Mesenchymal stem cell (in vitro differentiated cells and primary cell): ENCODE measurements at regions not wholly inside any gene's neighbourhood (a gene's known extent, or its start where the extent isn't known, plus 50 kb on each side); places are given as distances from the start of the nearest gene placed in this dataset.
A peak's percentile ranks its signal among the peaks of the same experiment; 100 is the strongest.

Source experiments
- DNase-seq: peaks from one replicate; pipeline ENCODE4 v3.0.0-alpha.2; 2013
- H2AFZ ChIP-seq: one replicate; pipeline ENCODE4 v1.6.1; 2013; ENCODE audit warnings: low read depth, mild to moderate bottlenecking, control low read depth, inconsistent platforms, low read length, moderate library complexity
- H2AK5ac ChIP-seq: 2 replicates; pipeline ENCODE4 v1.6.1; 2013; ENCODE audit warnings: low read length, moderate library complexity, mild to moderate bottlenecking, inconsistent platforms; ENCODE audit not compliant: severe bottlenecking
- H2BK120ac ChIP-seq: one replicate; pipeline ENCODE4 v1.6.1; 2013; ENCODE audit warnings: low read depth, mild to moderate bottlenecking, inconsistent platforms, low read length, moderate library complexity
- H2BK12ac ChIP-seq, 2 experiments: one replicate each; pipeline ENCODE4 v1.6.1; 2013; ENCODE audit warnings: inconsistent platforms in 2 of 2, low read length in 2 of 2, mild to moderate bottlenecking in 2 of 2, moderate library complexity in 2 of 2, control low read depth in 1 of 2
- H2BK15ac ChIP-seq: one replicate; pipeline ENCODE4 v1.6.1; 2013; ENCODE audit warnings: mild to moderate bottlenecking, low read depth, inconsistent platforms; ENCODE audit not compliant: poor library complexity, severe bottlenecking
- H2BK5ac ChIP-seq: 2 replicates; pipeline ENCODE4 v1.6.1; 2013; ENCODE audit warnings: low read depth, mild to moderate bottlenecking, low read length, control low read depth, inconsistent platforms; ENCODE audit not compliant: poor library complexity, severe bottlenecking
- H3K14ac ChIP-seq, 2 experiments: one replicate each; pipeline ENCODE4 v1.6.1; 2013; ENCODE audit warnings: inconsistent platforms in 2 of 2, low read length in 2 of 2, control low read depth in 1 of 2, mild to moderate bottlenecking in 1 of 2, moderate library complexity in 1 of 2
- H3K18ac ChIP-seq, 2 experiments: one replicate each; pipeline ENCODE4 v1.6.1; 2013; ENCODE audit warnings: inconsistent platforms in 2 of 2, low read length in 2 of 2, control low read depth in 1 of 2, low read depth in 1 of 2, mild to moderate bottlenecking in 1 of 2
- H3K23ac ChIP-seq, 2 experiments: one replicate each; pipeline ENCODE4 v1.6.1; 2013; ENCODE audit warnings: inconsistent platforms in 2 of 2, low read length in 2 of 2, mild to moderate bottlenecking in 2 of 2, moderate library complexity in 2 of 2, control low read depth in 1 of 2
- H3K27ac ChIP-seq: 2 replicates; pipeline ENCODE4 v1.5.1; 2013; ENCODE audit warnings: mild to moderate bottlenecking, moderate library complexity, low read length, control low read depth, inconsistent platforms; ENCODE audit not compliant: poor library complexity, severe bottlenecking
- H3K27me3 ChIP-seq, 2 experiments: 2 replicates each; pipeline versions ENCODE4 v1.6.1 to v1.7.0; 2013; ENCODE audit warnings: low read length in 2 of 2, mild to moderate bottlenecking in 2 of 2, moderate library complexity in 2 of 2, control low read depth in 1 of 2, inconsistent platforms in 1 of 2; ENCODE audit not compliant: control insufficient read depth in 1 of 2, insufficient read depth in 1 of 2
- H3K36me3 ChIP-seq, 2 experiments: 2 replicates each; pipeline versions ENCODE4 v1.6.1 to v1.7.0; 2013; ENCODE audit warnings: low read length in 2 of 2, control low read depth in 1 of 2, inconsistent platforms in 1 of 2, low read depth in 1 of 2, mild to moderate bottlenecking in 1 of 2; ENCODE audit not compliant: insufficient read depth in 2 of 2, control insufficient read depth in 1 of 2
- H3K4ac ChIP-seq, 2 experiments: one replicate each; pipeline ENCODE4 v1.6.1; 2013; ENCODE audit warnings: inconsistent platforms in 2 of 2, low read length in 2 of 2, mild to moderate bottlenecking in 2 of 2, moderate library complexity in 2 of 2, control low read depth in 1 of 2, low read depth in 1 of 2
- H3K4me1 ChIP-seq: 2 replicates; pipeline ENCODE4 v1.6.1; 2013; ENCODE audit warnings: low read depth, low read length, control low read depth; ENCODE audit not compliant: control insufficient read depth, insufficient read depth
- H3K4me2 ChIP-seq: 2 replicates; pipeline ENCODE4 v1.6.1; 2013; ENCODE audit warnings: low read length, mild to moderate bottlenecking, inconsistent platforms; ENCODE audit not compliant: poor library complexity, severe bottlenecking
- H3K4me3 ChIP-seq, 2 experiments: 2 replicates each; pipeline versions ENCODE4 v1.5.1 to v1.7.0; 2013; ENCODE audit warnings: low read length in 2 of 2, mild to moderate bottlenecking in 2 of 2, control low read depth in 1 of 2, low read depth in 1 of 2; ENCODE audit not compliant: insufficient read depth in 1 of 2
- H3K79me1 ChIP-seq: replicated peaks from 2 replicates; pipeline ENCODE4 v1.6.1; 2013; ENCODE audit warnings: mild to moderate bottlenecking, control low read depth, low read length, inconsistent platforms; ENCODE audit not compliant: poor library complexity, severe bottlenecking
- H3K9ac ChIP-seq: 2 replicates; pipeline ENCODE4 v1.7.0; 2013; ENCODE audit warnings: mild to moderate bottlenecking, low read length, moderate library complexity
- H3K9me3 ChIP-seq: 2 replicates; pipeline ENCODE4 v1.7.0; 2013; ENCODE audit warnings: mild to moderate bottlenecking, low read length; ENCODE audit not compliant: control insufficient read depth
- H4K8ac ChIP-seq: one replicate; pipeline ENCODE4 v1.6.1; 2013; ENCODE audit warnings: inconsistent platforms, mild to moderate bottlenecking, low read length, moderate library complexity
- H4K91ac ChIP-seq: one replicate; pipeline ENCODE4 v1.6.1; 2013; ENCODE audit warnings: mild to moderate bottlenecking, low read length, inconsistent platforms
- WGBS: methylation state at CpG from one replicate; pipeline ENCODE4 v1.1.7; 2013; ENCODE audit warnings: mixed read lengths; 5-methylcytosine and 5-hydroxymethylcytosine counted together

GRCh38 chr5:32955814-32956213 is 244.7 kb downstream of the NPR3 start:
- H3K27me3 ChIP-seq, result no peaks in the 10 kb centered on the region
- H3K9ac ChIP-seq, result no peak overlapping the region
- H3K4me1 ChIP-seq, result no peaks in the 10 kb centered on the region
- no peak overlapping the region for H4K91ac ChIP-seq
- H2AK5ac ChIP-seq, result no peak overlapping the region
- no peak overlapping the region for H4K8ac ChIP-seq
- no peak overlapping the region for H3K4ac ChIP-seq
- 25% methylated on average over 1 of the region's 1 CpG for WGBS
- H3K4me3 ChIP-seq, result no peak overlapping the region
- H3K27ac ChIP-seq, result no peak overlapping the region
- H3K14ac ChIP-seq, result no peak overlapping the region
- H3K4me2 ChIP-seq, result no peak overlapping the region
- peaks cover 3% of the 10 kb centered on the region for H3K9me3 ChIP-seq
- DNase-seq, result no peak
- H3K18ac ChIP-seq, result no peak overlapping the region
- no peak overlapping the region for H2AFZ ChIP-seq
- no peaks in the 10 kb centered on the region for H3K79me1 ChIP-seq
- H2BK15ac ChIP-seq, result no peak overlapping the region
- no peak overlapping the region for H3K23ac ChIP-seq
- H2BK5ac ChIP-seq, result no peak overlapping the region
- no peak overlapping the region for H2BK120ac ChIP-seq
- H3K36me3 ChIP-seq, result no peaks in the 10 kb centered on the region
- no peak overlapping the region for H2BK12ac ChIP-seq

GRCh38 chr5:32960340-32961058 is 249.4 kb downstream of the NPR3 start:
- no peak overlapping the region for H2AK5ac ChIP-seq
- H2BK120ac ChIP-seq, result no peak overlapping the region
- no peak overlapping the region for H3K18ac ChIP-seq
- 78% methylated on average over 2 of the region's 2 CpGs for WGBS
- no peaks in the 10 kb centered on the region for H3K79me1 ChIP-seq
- H3K4me2 ChIP-seq, result no peak overlapping the region
- H2BK5ac ChIP-seq, result no peak overlapping the region
- H3K4ac ChIP-seq, result no peak overlapping the region
- H3K4me3 ChIP-seq, result no peak overlapping the region
- H3K9me3 ChIP-seq, result peaks cover 3% of the 10 kb centered on the region
- H3K27ac ChIP-seq, result no peak overlapping the region
- H3K9ac ChIP-seq, result no peak overlapping the region
- H2BK12ac ChIP-seq, result no peak overlapping the region
- H3K14ac ChIP-seq, result no peak overlapping the region
- H2AFZ ChIP-seq, result no peak overlapping the region
- no peaks in the 10 kb centered on the region for H3K36me3 ChIP-seq
- H3K27me3 ChIP-seq, result no peaks in the 10 kb centered on the region
- H2BK15ac ChIP-seq, result no peak overlapping the region
- no peak for DNase-seq
- no peaks in the 10 kb centered on the region for H3K4me1 ChIP-seq
- no peak overlapping the region for H4K91ac ChIP-seq
- H3K23ac ChIP-seq, result no peak overlapping the region
- H4K8ac ChIP-seq, result no peak overlapping the region

- Histone ChIP-seq H2BK5ac (no peak overlapping the region), H3K4me2 (no peak overlapping the region), H3K36me3 (no peaks in the 10 kb centered on the region), H3K79me1 (no peaks in the 10 kb centered on the region), H3K9me3 (peaks cover 3% of the 10 kb centered on the region), H3K23ac (no peak overlapping the region), H3K27me3 (no peaks in the 10 kb centered on the region), H2BK15ac (no peak overlapping the region), H3K4me1 (no peaks in the 10 kb centered on the region), H2AFZ (no peak overlapping the region), H3K18ac (no peak overlapping the region), H3K27ac (no peak overlapping the region), H4K91ac (no peak overlapping the region), H3K4ac (no peak overlapping the region), H4K8ac (no peak overlapping the region), H2AK5ac (no peak overlapping the region), H2BK12ac (no peak overlapping the region), H2BK120ac (no peak overlapping the region), H3K9ac (no peak overlapping the region), H3K4me3 (no peak overlapping the region), H3K14ac (no peak overlapping the region)
- no CpG with 5 or more reads among the region's 1 CpG for WGBS
- DNase-seq, result no peak
Measured at GRCh38 chr5:32961059-32961415, 249.9 kb downstream of the NPR3 start.

- H3K23ac ChIP-seq, result no peak overlapping the region
- WGBS, result 54% methylated on average over 2 of the region's 3 CpGs
- H3K18ac ChIP-seq, result no peak overlapping the region
- H3K4ac ChIP-seq, result no peak overlapping the region
- H3K4me1 ChIP-seq, result no peaks in the 10 kb centered on the region
- H3K4me2 ChIP-seq, result no peak overlapping the region
- H2AK5ac ChIP-seq, result no peak overlapping the region
- DNase-seq, result no peak
- no peak overlapping the region for H2BK12ac ChIP-seq
- peak overlapping the region; percentile 34 for H3K27ac ChIP-seq
- H2BK5ac ChIP-seq, result no peak overlapping the region
- no peak overlapping the region for H2AFZ ChIP-seq
- no peaks in the 10 kb centered on the region for H3K79me1 ChIP-seq
- no peak overlapping the region for H3K4me3 ChIP-seq
- H2BK120ac ChIP-seq, result no peak overlapping the region
- H3K9ac ChIP-seq, result no peak overlapping the region
- H3K14ac ChIP-seq, result no peak overlapping the region
- no peaks in the 10 kb centered on the region for H3K9me3 ChIP-seq
- H3K27me3 ChIP-seq, result no peaks in the 10 kb centered on the region
- no peak overlapping the region for H2BK15ac ChIP-seq
- no peak overlapping the region for H4K8ac ChIP-seq
- H4K91ac ChIP-seq, result no peak overlapping the region
- no peaks in the 10 kb centered on the region for H3K36me3 ChIP-seq
Measured at GRCh38 chr5:32964261-32964660, 253.1 kb downstream of the NPR3 start.
